Bronchial epithelial cell (primary cell): ENCODE measurements at regions not wholly inside any gene's neighbourhood (a gene's known extent, or its start where the extent isn't known, plus 50 kb on each side); places are given as distances from the start of the nearest gene placed in this dataset.
"Not testable (repeated sequence)": the region's sequence is repeated elsewhere in the genome, so short reads cannot be mapped to it uniquely, and the experiment has no call there.

Experiments used
- DNase-seq: peaks from one replicate; pipeline ENCODE4 v3.0.0-alpha.2; 2010; ENCODE audit warnings: low read depth
- FAIRE-seq: peaks from 2 replicates; lab custom pipeline; 2011; peaks lifted over from hg19 to GRCh38; lab: Jason Lieb, UNC
- H3K27me3 ChIP-seq: 2 replicates; pipeline ENCODE4 v1.5.1; 2011; ENCODE audit warnings: low read length; ENCODE audit not compliant: control insufficient read depth, insufficient read depth
- H3K36me3 ChIP-seq: 2 replicates; pipeline ENCODE4 v1.5.1; 2011; ENCODE audit warnings: low read length; ENCODE audit not compliant: control insufficient read depth, insufficient read depth
- H3K4me3 ChIP-seq: 2 replicates; pipeline ENCODE4 v1.5.1; 2011; ENCODE audit warnings: mild to moderate bottlenecking, low read depth, low read length, control low read depth
- CTCF ChIP-seq: IDR thresholded peaks from 2 replicates; pipeline ENCODE4 v1.5.1; 2011; ENCODE audit warnings: mild to moderate bottlenecking, moderate library complexity, low read length, control low read depth, inconsistent platforms; ENCODE audit not compliant: insufficient read depth, severe bottlenecking

GRCh38 chr6:146928503-146928902 is 275.7 kb upstream of the STXBP5 start:
- DNase-seq (no peak), FAIRE-seq (no peak)
- Histone ChIP-seq H3K27me3 (no peaks in the 10 kb centered on the region), H3K4me3 (no peak overlapping the region), H3K36me3 (no peaks in the 10 kb centered on the region)
- TF ChIP-seq CTCF = no peak

GRCh38 chr6:146931214-146931613 is 273.0 kb upstream of the STXBP5 start:
- FAIRE-seq (no peak), DNase-seq (peak; percentile 12)
- Histone ChIP-seq H3K27me3 (no peaks in the 10 kb centered on the region), H3K4me3 (no peak overlapping the region), H3K36me3 (no peaks in the 10 kb centered on the region)
- no peak for TF ChIP-seq CTCF

- Histone ChIP-seq H3K27me3 (no peaks in the 10 kb centered on the region), H3K36me3 (no peaks in the 10 kb centered on the region), H3K4me3 (no peak overlapping the region)
- FAIRE-seq (no peak), DNase-seq (no peak)
- TF ChIP-seq CTCF = no peak
Observed at GRCh38 chr6:146937316-146937715, 266.9 kb upstream of the STXBP5 start.

- no peaks in the 10 kb centered on the region for H3K27me3 ChIP-seq
- no peak for TF ChIP-seq CTCF
- DNase-seq (no peak), FAIRE-seq (no peak)
- no peaks in the 10 kb centered on the region for H3K36me3 ChIP-seq
- no peak overlapping the region for H3K4me3 ChIP-seq
Observed at GRCh38 chr6:146938266-146938665, 266.0 kb upstream of the STXBP5 start.

GRCh38 chr6:146939456-146939855 is 264.8 kb upstream of the STXBP5 start:
- not testable (repeated sequence) for DNase-seq, FAIRE-seq, H3K36me3 ChIP-seq, H3K4me3 ChIP-seq, H3K27me3 ChIP-seq

- Histone ChIP-seq H3K36me3 (no peaks in the 10 kb centered on the region), H3K27me3 (no peaks in the 10 kb centered on the region), H3K4me3 (no peak overlapping the region)
- FAIRE-seq (no peak), DNase-seq (no peak)
- no peak for TF ChIP-seq CTCF
Observed at GRCh38 chr6:146943664-146944063, 260.6 kb upstream of the STXBP5 start.
